Endothelial cell of umbilical vein (primary cell): ENCODE measurements at regions not wholly inside any gene's neighbourhood (a gene's known extent, or its start where the extent isn't known, plus 50 kb on each side); places are given as distances from the start of the nearest gene placed in this dataset.

Experiments used
- BruUV-seq: library from RNA; stranded (reverse); fragments of 400-500 nt; replicated peaks from 2 replicates; lab custom pipeline; 2021; lab: Mats Ljungman, UMichigan
- CTCF ChIA-PET: fragments of 300-600, 350-600 bp; sonication (Branson Sonifier 250); formaldehyde crosslinking; loops from one replicate; lab custom pipeline; 2021; ENCODE audit warnings: antibody characterized with exemption, inconsistent platforms; lab: Charles Lee
- POLR2A ChIA-PET: fragments of 300-600, 350-600 bp; sonication (Branson Sonifier 250); formaldehyde crosslinking; loops from one replicate; lab custom pipeline; 2021; ENCODE audit warnings: antibody characterized with exemption, inconsistent platforms; lab: Charles Lee
- DNase-seq: peaks from one replicate; pipeline ENCODE4 v3.0.0-alpha.2; 2011; ENCODE audit warnings: low read depth, low spot score
- FAIRE-seq: peaks from 2 replicates; lab custom pipeline; 2011; peaks lifted over from hg19 to GRCh38; lab: Jason Lieb, UNC
- H2AFZ ChIP-seq: 2 replicates; pipeline ENCODE4 v1.6.0; 2012; ENCODE audit warnings: low read depth, low read length, control low read depth, inconsistent platforms
- H3K27ac ChIP-seq: 2 replicates; pipeline ENCODE4 v1.5.1; 2011; ENCODE audit warnings: low read depth, mild to moderate bottlenecking, control low read depth, low read length, moderate library complexity; ENCODE audit not compliant: insufficient read depth
- H3K27me3 ChIP-seq, 2 experiments: 2 replicates each; pipeline versions ENCODE4 v1.6.0 to v1.6.1; 2011; ENCODE audit warnings: low read length in 2 of 2, mixed read lengths in 1 of 2; ENCODE audit not compliant: control insufficient read depth in 2 of 2, insufficient read depth in 2 of 2
- H3K36me3 ChIP-seq, 2 experiments: 2 replicates in 1 of 2; 3 replicates in 1 of 2; pipeline ENCODE4 v1.5.1; 2011; ENCODE audit warnings: low read length in 2 of 2, mild to moderate bottlenecking in 1 of 2, moderate library complexity in 1 of 2; ENCODE audit not compliant: control insufficient read depth in 2 of 2, insufficient read depth in 2 of 2; ENCODE audit errors: extremely low read depth in 1 of 2
- H3K4me1 ChIP-seq: 3 replicates; pipeline ENCODE4 v1.5.1; 2011; ENCODE audit warnings: mild to moderate bottlenecking, low read length; ENCODE audit not compliant: control insufficient read depth, insufficient read depth; ENCODE audit errors: extremely low read depth
- H3K4me2 ChIP-seq: 2 replicates; pipeline ENCODE4 v1.6.1; 2011; ENCODE audit warnings: low read length, control low read depth, mixed read lengths; ENCODE audit not compliant: insufficient read depth
- H3K4me3 ChIP-seq, 3 experiments: fragments of 200-600 bp in 1 of 3; sonication (generic), shearing (Covaris generic) in 1 of 3; replicated peaks in 1 of 3; 2 replicates each; pipeline ENCODE4 v1.5.1; 2011 to 2016; ENCODE audit warnings: control low read depth in 3 of 3, low read length in 3 of 3, mild to moderate bottlenecking in 2 of 3, inconsistent platforms in 1 of 3, low read depth in 1 of 3, moderate library complexity in 1 of 3; ENCODE audit not compliant: insufficient read depth in 1 of 3
- H3K79me2 ChIP-seq: 2 replicates; pipeline ENCODE4 v1.6.0; 2012; ENCODE audit warnings: low read length, inconsistent platforms; ENCODE audit not compliant: control insufficient read depth, insufficient read depth
- H3K9ac ChIP-seq: replicated peaks from 2 replicates; pipeline ENCODE3; 2011; ENCODE audit warnings: low read length, control low read depth; ENCODE audit not compliant: insufficient read depth; ENCODE audit errors: extremely low read depth
- H3K9me1 ChIP-seq: replicated peaks from 3 replicates; pipeline ENCODE4 v1.6.0; 2011; ENCODE audit warnings: mild to moderate bottlenecking, low read length; ENCODE audit not compliant: control insufficient read depth, insufficient read depth; ENCODE audit errors: extremely low read depth
- H3K9me3 ChIP-seq: replicated peaks from 2 replicates; pipeline ENCODE4 v1.5.1; 2012; ENCODE audit warnings: low read length, inconsistent platforms; ENCODE audit not compliant: control insufficient read depth, insufficient read depth
- H4K20me1 ChIP-seq: replicated peaks from 2 replicates; pipeline ENCODE3; 2011; ENCODE audit warnings: mild to moderate bottlenecking, low read length; ENCODE audit not compliant: control insufficient read depth, insufficient read depth; ENCODE audit errors: extremely low read depth
- EZH2 ChIP-seq: IDR thresholded peaks from 2 replicates; pipeline ENCODE4 v1.6.1; 2012; ENCODE audit warnings: borderline replicate concordance, low read depth, mild to moderate bottlenecking, moderate library complexity, low read length, inconsistent platforms; ENCODE audit not compliant: severe bottlenecking
- FOS ChIP-seq: IDR thresholded peaks from 2 replicates; pipeline ENCODE4 v1.6.1; 2011; ENCODE audit warnings: mild to moderate bottlenecking, low read length, moderate library complexity, borderline replicate concordance; ENCODE audit not compliant: insufficient read depth
- GATA2 ChIP-seq: IDR thresholded peaks from 2 replicates; pipeline ENCODE4 v1.7.0; 2011; ENCODE audit warnings: low read depth, mild to moderate bottlenecking, moderate library complexity, mixed read lengths, low read length; ENCODE audit not compliant: insufficient read length, insufficient read depth
- JUN ChIP-seq: IDR thresholded peaks from 2 replicates; pipeline ENCODE4 v1.6.1; 2011; ENCODE audit warnings: borderline replicate concordance, low read depth; ENCODE audit not compliant: insufficient read length, insufficient read depth
- MYC ChIP-seq: IDR thresholded peaks from one replicate; pipeline ENCODE4 v1.6.1; 2011; ENCODE audit warnings: mild to moderate bottlenecking, low read depth, low read length
- POLR2A ChIP-seq: IDR thresholded peaks from 2 replicates; pipeline ENCODE4 v1.6.1; 2012; ENCODE audit warnings: low read depth, mild to moderate bottlenecking, control low read depth, low read length
- POLR2AphosphoS5 ChIP-seq: IDR thresholded peaks from 2 replicates; pipeline ENCODE4 v1.6.1; 2012; ENCODE audit warnings: low read depth, mild to moderate bottlenecking, control low read depth, low read length, moderate library complexity; ENCODE audit not compliant: insufficient read depth
- dilution Hi-C: fragments of 300-500 bp; cut with MboI; formaldehyde crosslinking; loops from one replicate; pipeline ENCODE4 v1.15.0; 2019; ENCODE audit warnings: low sequenced_read_pairs; ENCODE audit not compliant: extremely low pct_ligation_motif_present
- intact Hi-C: fragments of 100-400 bp; cut with micrococcal nuclease; formaldehyde crosslinking; loops from one replicate; pipeline ENCODE4 v1.10.0; 2022
- TF ChIP-seq, protein P1 (sequence below), 2 donors: IDR thresholded peaks; 1 replicate in 1 of 2; 2 replicates in 1 of 2; pipeline ENCODE4 v1.5.1; 2011; ENCODE audit warnings: low read length in 2 of 2, mild to moderate bottlenecking in 2 of 2, moderate library complexity in 2 of 2, control low read depth in 1 of 2, inconsistent platforms in 1 of 2, low read depth in 1 of 2; ENCODE audit not compliant: insufficient read depth in 1 of 2; ENCODE audit errors: extremely low read depth in 1 of 2
- TF ChIP-seq, protein P2 (sequence below): IDR thresholded peaks from 2 replicates; pipeline ENCODE4 v1.6.1; 2011; ENCODE audit not compliant: insufficient read depth, insufficient read length

DNA sequence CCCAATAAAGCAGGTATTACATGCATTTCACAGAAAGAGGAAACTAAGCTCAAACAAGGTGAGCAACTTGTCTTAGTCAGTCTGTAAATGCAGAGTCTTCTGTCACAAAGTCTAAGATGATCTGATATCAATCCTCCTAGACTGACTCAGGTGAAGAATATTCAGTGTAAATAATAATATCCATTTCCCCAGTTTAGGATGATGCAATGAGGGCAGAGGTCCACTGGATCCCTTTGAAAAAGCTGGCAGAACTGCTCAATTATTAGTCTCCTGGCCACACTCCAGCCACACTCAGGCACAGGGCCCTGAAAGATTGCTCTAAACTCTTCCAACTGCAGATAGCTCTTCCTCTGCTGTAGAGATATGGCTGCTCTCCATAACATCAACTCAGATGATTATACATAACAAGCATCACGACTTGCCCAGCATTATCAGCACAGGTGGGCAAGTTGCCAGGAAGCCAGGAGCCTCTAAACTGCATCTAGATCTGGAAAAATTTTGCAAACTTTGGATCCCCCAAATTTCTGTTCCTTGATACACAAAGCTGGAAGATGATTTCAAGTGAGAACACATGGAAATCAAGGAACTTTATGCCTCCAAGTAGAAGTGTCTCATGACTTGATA, 129.8 kb upstream of the CPNE4 start:
- H3K4me2 ChIP-seq, result no peak overlapping the region
- no peaks in the 10 kb centered on the region for H3K79me2 ChIP-seq
- DNase-seq, result no peak
- H3K9ac ChIP-seq, result no peak overlapping the region
- TF ChIP-seq JUN (no peak), MYC (no peak), FOS (no peak), POLR2A (no peak), POLR2AphosphoS5 (no peak), GATA2 (no peak), EZH2 (no peak)
- TF ChIP-seq, protein P1, sequence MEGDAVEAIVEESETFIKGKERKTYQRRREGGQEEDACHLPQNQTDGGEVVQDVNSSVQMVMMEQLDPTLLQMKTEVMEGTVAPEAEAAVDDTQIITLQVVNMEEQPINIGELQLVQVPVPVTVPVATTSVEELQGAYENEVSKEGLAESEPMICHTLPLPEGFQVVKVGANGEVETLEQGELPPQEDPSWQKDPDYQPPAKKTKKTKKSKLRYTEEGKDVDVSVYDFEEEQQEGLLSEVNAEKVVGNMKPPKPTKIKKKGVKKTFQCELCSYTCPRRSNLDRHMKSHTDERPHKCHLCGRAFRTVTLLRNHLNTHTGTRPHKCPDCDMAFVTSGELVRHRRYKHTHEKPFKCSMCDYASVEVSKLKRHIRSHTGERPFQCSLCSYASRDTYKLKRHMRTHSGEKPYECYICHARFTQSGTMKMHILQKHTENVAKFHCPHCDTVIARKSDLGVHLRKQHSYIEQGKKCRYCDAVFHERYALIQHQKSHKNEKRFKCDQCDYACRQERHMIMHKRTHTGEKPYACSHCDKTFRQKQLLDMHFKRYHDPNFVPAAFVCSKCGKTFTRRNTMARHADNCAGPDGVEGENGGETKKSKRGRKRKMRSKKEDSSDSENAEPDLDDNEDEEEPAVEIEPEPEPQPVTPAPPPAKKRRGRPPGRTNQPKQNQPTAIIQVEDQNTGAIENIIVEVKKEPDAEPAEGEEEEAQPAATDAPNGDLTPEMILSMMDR (IDR thresholded peaks at IDR 0.05; ENCODE audit: extremely low read depth in 1 of 2, insufficient read depth in 1 of 2, low read depth in 1 of 2, low read length in 2 of 2), result no peak
- TF ChIP-seq, protein P2, sequence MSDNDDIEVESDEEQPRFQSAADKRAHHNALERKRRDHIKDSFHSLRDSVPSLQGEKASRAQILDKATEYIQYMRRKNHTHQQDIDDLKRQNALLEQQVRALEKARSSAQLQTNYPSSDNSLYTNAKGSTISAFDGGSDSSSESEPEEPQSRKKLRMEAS, result no peak
- ChIA-PET CTCF (no interaction called here), POLR2A (no interaction called here)
- no peaks in the 10 kb centered on the region for H3K36me3 ChIP-seq
- no peak overlapping the region for H3K4me3 ChIP-seq
- no peaks in the 10 kb centered on the region for H4K20me1 ChIP-seq
- no TSS peak for BruUV-seq
- no peaks in the 10 kb centered on the region for H3K4me1 ChIP-seq
- FAIRE-seq, result no peak
- peaks cover 8% of the 10 kb centered on the region in 2 experiments for H3K27me3 ChIP-seq
- intact Hi-C loops, result no loop called here
- H2AFZ ChIP-seq, result no peak overlapping the region
- dilution Hi-C loops, result no loop called here
- no peaks in the 10 kb centered on the region for H3K9me3 ChIP-seq
- H3K27ac ChIP-seq, result no peak overlapping the region
- no peaks in the 10 kb centered on the region for H3K9me1 ChIP-seq
